Aorta (tissue), 5 donors: ENCODE measurements at regions not wholly inside any gene's neighbourhood (a gene's known extent, or its start where the extent isn't known, plus 50 kb on each side); places are given as distances from the start of the nearest gene placed in this dataset.
"Not testable (repeated sequence)": the region's sequence is repeated elsewhere in the genome, so short reads cannot be mapped to it uniquely, and the experiment has no call there.

Experiments
- ATAC-seq: fragments of 200-7000 bp; cut with Tn5 transposase; one replicate; pipeline ENCODE4 v1.9.1; 2022; ENCODE audit warnings: moderate library complexity; ENCODE audit not compliant: low FRiP score
- DNase-seq, 2 donors: peaks; one replicate each; pipeline ENCODE4 v3.0.0-alpha.2; 2020
- H3K27ac ChIP-seq, 2 donors: one replicate each; pipeline ENCODE4 v1.5.1; 2013; ENCODE audit warnings: low read length in 2 of 2, mild to moderate bottlenecking in 2 of 2, moderate library complexity in 2 of 2, control low read depth in 1 of 2, inconsistent platforms in 1 of 2, low read depth in 1 of 2
- H3K27me3 ChIP-seq, 2 donors: one replicate each; pipeline ENCODE4 v1.6.1; 2013; ENCODE audit warnings: control low read depth in 1 of 2, low read length in 1 of 2, mild to moderate bottlenecking in 1 of 2, moderate library complexity in 1 of 2; ENCODE audit not compliant: insufficient read depth in 2 of 2, control insufficient read depth in 1 of 2
- H3K36me3 ChIP-seq, 2 donors: one replicate each; pipeline ENCODE4 v1.6.1; 2013; ENCODE audit warnings: control low read depth in 1 of 2, low read length in 1 of 2, mild to moderate bottlenecking in 1 of 2; ENCODE audit not compliant: insufficient read depth in 2 of 2, control insufficient read depth in 1 of 2
- H3K4me1 ChIP-seq, 2 donors: one replicate each; pipeline ENCODE4 v1.6.1; 2013; ENCODE audit warnings: low read length in 2 of 2, control low read depth in 1 of 2, mild to moderate bottlenecking in 1 of 2, moderate library complexity in 1 of 2; ENCODE audit not compliant: insufficient read depth in 2 of 2, control insufficient read depth in 1 of 2
- H3K4me3 ChIP-seq, 2 donors: one replicate each; pipeline ENCODE4 v1.5.1; 2013; ENCODE audit warnings: low read length in 2 of 2, control low read depth in 1 of 2, mild to moderate bottlenecking in 1 of 2
- H3K9me3 ChIP-seq: one replicate; pipeline ENCODE4 v1.6.1; 2013; ENCODE audit warnings: mild to moderate bottlenecking, low read length; ENCODE audit not compliant: control insufficient read depth
- WGBS, 2 donors: extraction: QIAGEN DNeasy Blood & Tissue Kit; methylation state at CpG; one replicate each; pipeline ENCODE4 v1.1.7; 2013; 5-methylcytosine and 5-hydroxymethylcytosine counted together
- intact Hi-C, 2 donors: fragments of 100-400 bp; cut with DNase I; formaldehyde crosslinking; loops; one replicate each; pipeline versions ENCODE4 v1.14.2 to v1.15.0; 2022
- donor health status: healthy with polysubstance abuse.
- donor health status: Bipolar disorder and iron deficiency.
- donor health status: DM: no; HTN: no; CAD: no.
- donor health status: DM: no; HTN: no; CAD: no.
- donor health status: DM: yes; HTN: yes; CAD: no.

GRCh38 chr9:1539216-1539615 lies 475.9 kb upstream of the SMARCA2 start:
- H3K4me3 ChIP-seq = no peak overlapping the region
- ATAC-seq (no peak), DNase-seq (no peak)
- no peaks in the 10 kb centered on the region for H3K4me1 ChIP-seq
- H3K9me3 ChIP-seq = no peaks in the 10 kb centered on the region
- H3K27me3 ChIP-seq = peaks cover 0 to 2% of the 10 kb centered on the region in 2 donors
- WGBS, 2 donors = 65 to 79% methylated on average over 2 of the region's 2 CpGs
- H3K27ac ChIP-seq = no peak overlapping the region
- H3K36me3 ChIP-seq = no peaks in the 10 kb centered on the region
- intact Hi-C loops = no loop called here

- 50 to 61% methylated on average over 1 of the region's 1 CpG for WGBS, 2 donors
- H3K9me3 ChIP-seq = no peaks in the 10 kb centered on the region
- DNase-seq = no peak
These were observed 464.5 kb upstream of the SMARCA2 start for GRCh38 chr9:1550636-1551035.

DNA sequence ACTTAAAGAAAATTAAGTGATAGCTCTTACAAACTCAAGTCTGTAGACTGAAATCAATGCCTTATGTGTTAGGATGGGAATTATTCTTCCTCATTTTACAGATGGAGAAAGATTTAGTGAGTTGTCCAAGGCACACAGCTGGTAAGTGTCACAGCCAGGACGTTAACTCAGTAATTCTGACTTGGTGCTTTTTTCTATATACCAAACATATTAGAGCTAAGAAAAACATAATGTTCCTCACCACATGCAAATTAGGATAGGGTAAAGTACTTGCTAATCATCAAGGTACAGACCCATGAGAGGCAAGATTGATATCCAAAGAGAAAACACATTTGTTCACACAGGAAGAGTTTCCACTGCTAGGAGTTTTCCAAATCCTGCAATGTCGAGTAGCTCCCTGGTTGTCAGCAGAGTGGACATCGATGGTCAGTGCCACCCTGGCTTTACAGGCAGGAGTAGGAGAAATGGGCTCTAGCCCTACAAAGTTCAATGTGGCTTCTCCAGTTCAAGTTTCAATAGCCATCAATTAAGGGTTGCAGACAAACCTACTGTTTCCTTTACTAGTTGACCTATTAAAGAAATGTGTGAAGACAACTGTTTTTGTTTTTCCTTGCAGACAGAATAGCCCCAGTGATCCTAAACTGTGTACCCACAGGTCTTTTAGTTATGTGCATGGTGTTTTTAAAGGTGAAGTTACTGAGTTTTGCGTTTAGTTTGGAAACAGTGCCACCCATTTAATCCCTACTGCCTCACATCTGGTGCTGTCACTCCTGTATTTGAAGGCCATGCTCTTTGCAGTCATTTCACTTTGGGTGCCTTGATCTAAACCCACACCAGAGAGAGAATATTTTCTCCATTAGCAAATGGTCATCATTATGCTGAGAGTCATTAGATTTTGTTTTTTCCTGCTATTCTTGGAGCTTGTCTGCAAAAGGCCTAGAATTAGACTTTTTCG lies 460.8 kb upstream of the SMARCA2 start:
- Histone ChIP-seq H3K9me3 (no peaks in the 10 kb centered on the region), H3K36me3 (no peaks in the 10 kb centered on the region), H3K27ac (no peak overlapping the region), H3K4me3 (no peak overlapping the region), H3K27me3 (no peaks in the 10 kb centered on the region), H3K4me1 (no peaks in the 10 kb centered on the region)
- 16 to 32% methylated on average over 5 of the region's 5 CpGs for WGBS, 2 donors
- ATAC-seq (no peak), DNase-seq (no peak)
- intact Hi-C loops = no loop called here

More at GRCh38 chr9:1550636-1551035, 464.5 kb upstream of the SMARCA2 start:
- no peak overlapping the region for H3K27ac ChIP-seq
- H3K27me3 ChIP-seq = no peaks in the 10 kb centered on the region
- ATAC-seq = no peak
- no peak overlapping the region for H3K4me3 ChIP-seq
- H3K36me3 ChIP-seq = no peaks in the 10 kb centered on the region
- H3K4me1 ChIP-seq = no peaks in the 10 kb centered on the region
- intact Hi-C loops = no loop called here

DNA sequence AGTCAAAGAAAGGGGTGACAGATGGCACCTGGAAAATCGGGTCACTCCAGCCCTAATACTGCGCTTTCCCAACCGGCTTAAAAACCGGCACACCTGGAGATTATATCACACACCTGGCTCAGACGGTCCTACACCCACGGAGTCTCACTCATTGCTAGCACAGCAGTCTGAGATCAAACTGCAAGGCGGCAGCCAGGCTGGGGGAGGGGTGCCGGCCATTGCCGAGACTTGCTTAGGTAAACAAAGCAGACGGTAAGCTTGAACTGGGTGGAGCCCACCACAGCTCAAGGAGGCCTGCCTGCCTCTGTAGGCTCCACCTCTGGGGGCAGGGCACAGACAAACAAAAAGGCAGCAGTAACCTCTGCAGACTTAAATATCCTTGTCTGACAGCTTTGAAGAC lies 456.5 kb upstream of the SMARCA2 start:
- intact Hi-C loops, H3K27ac ChIP-seq, H3K36me3 ChIP-seq, DNase-seq, H3K4me1 ChIP-seq, H3K4me3 ChIP-seq, H3K27me3 ChIP-seq, H3K9me3 ChIP-seq, ATAC-seq: not testable (repeated sequence)
- WGBS, 2 donors = 92 to 93% methylated on average over 10 of the region's 10 CpGs

DNA sequence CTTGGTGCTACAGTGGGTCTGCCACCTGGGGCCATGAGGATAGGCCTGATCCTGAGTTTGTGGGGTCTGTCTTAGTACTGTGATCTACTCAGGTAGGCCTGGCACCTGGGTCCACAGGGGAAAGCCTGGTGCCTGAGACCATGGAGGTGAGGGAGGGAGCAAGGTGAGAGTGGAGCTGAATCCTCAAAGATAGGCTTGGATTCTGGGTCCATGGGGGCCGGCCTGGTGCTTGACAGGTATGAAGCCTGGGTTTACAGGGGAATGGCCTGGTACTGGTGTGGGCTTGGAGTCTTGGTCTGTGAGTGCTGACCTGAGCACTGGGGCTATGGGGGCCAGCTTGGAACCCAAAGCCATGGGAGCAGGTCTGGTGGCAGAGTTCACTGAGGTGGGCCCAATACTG lies 439.2 kb upstream of the SMARCA2 start:
- ATAC-seq = no peak
- 84 to 100% methylated on average over 1 of the region's 1 CpG for WGBS, 2 donors
- intact Hi-C loops = no loop called here
- Histone ChIP-seq H3K4me3 (no peak overlapping the region), H3K27me3 (no peaks in the 10 kb centered on the region), H3K4me1 (no peaks in the 10 kb centered on the region), H3K9me3 (no peaks in the 10 kb centered on the region), H3K36me3 (no peaks in the 10 kb centered on the region), H3K27ac (no peak overlapping the region)
- DNase-seq = peak in 1 of 2 donors; percentile 52

- H3K4me3 ChIP-seq = no peak overlapping the region
- no peaks in the 10 kb centered on the region for H3K9me3 ChIP-seq
- no peaks in the 10 kb centered on the region for H3K27me3 ChIP-seq
- no peak overlapping the region for H3K27ac ChIP-seq
- no peak for ATAC-seq
- intact Hi-C loops = no loop called here
- no peak for DNase-seq
- no peaks in the 10 kb centered on the region for H3K36me3 ChIP-seq
- no peaks in the 10 kb centered on the region for H3K4me1 ChIP-seq
These were observed 434.9 kb upstream of the SMARCA2 start for GRCh38 chr9:1580215-1580614.

DNA sequence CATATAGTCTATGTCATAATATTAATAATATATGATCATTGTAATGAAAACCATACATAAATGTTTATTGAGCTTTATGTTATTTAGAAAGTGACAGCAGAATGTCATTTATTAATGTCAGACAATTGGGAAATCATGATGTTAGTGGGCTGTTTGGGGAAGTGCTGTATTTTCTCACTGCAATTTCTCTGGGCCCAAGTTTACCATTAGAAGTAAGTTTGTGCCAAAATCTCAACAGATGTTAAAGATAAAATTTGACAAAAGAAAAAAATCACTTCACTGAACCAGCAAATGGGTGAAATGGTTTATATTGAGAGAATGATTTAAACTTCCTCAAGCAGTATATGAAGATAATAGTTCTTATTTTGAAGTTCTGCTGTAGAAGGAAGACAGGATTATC lies 433.2 kb upstream of the SMARCA2 start:
- no peaks in the 10 kb centered on the region for H3K4me1 ChIP-seq
- no peak for DNase-seq
- no peak for ATAC-seq
- H3K27ac ChIP-seq = no peak overlapping the region
- H3K36me3 ChIP-seq = no peaks in the 10 kb centered on the region
- H3K9me3 ChIP-seq = no peaks in the 10 kb centered on the region
- no peaks in the 10 kb centered on the region for H3K27me3 ChIP-seq
- no peak overlapping the region for H3K4me3 ChIP-seq
- intact Hi-C loops = no loop called here

DNA sequence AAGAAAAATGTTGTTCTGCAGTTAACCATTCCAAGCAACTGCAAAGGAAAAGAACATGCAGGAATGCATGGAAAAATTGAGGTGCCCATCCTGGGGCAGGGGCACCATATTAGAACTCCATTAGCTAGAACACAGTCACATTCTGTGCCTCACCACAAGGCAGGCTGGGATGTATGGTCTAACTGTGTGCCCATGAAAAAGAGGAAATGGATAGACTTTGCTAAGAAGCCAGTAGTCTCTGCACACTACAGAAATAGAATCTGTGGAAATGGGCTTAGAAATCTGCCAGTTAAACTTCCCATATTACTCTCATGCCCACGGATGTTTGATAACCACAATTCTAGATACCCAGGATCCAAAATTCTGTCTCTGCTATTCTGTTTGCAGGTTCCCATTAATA lies 423.8 kb upstream of the SMARCA2 start:
- Histone ChIP-seq H3K4me3 (no peak overlapping the region), H3K36me3 (no peaks in the 10 kb centered on the region), H3K4me1 (no peaks in the 10 kb centered on the region), H3K9me3 (peaks cover 2% of the 10 kb centered on the region), H3K27me3 (peaks cover 0 to 1% of the 10 kb centered on the region in 2 donors), H3K27ac (no peak overlapping the region)
- DNase-seq (no peak), ATAC-seq (no peak)
- 50 to 58% methylated on average over 1 of the region's 1 CpG for WGBS, 2 donors
- intact Hi-C loops = no loop called here

DNA sequence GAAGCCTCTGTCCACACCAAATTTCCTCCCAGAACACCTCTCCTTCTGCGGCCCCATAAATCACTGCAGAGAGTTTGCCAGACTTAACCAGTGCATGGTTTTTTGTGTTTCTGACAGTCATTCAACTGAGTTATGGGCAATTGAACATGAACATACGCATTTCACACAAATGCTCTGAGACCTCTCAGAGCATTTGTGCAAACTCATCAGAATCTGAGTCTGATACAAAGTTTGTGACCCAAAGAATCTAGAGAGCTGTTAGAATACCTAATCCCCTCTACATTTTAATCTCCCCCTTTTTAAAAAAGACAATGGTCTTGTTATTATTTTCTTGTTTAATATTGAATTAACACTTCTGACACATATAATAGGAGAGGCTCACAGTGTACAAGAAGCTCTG lies 416.9 kb upstream of the SMARCA2 start:
- Histone ChIP-seq H3K4me1 (no peaks in the 10 kb centered on the region), H3K9me3 (no peaks in the 10 kb centered on the region), H3K4me3 (no peak overlapping the region), H3K36me3 (no peaks in the 10 kb centered on the region), H3K27me3 (peaks cover 0 to 2% of the 10 kb centered on the region in 2 donors), H3K27ac (no peak overlapping the region)
- intact Hi-C loops = no loop called here
- 59 to 64% methylated on average over 2 of the region's 2 CpGs for WGBS, 2 donors
- ATAC-seq (no peak), DNase-seq (no peak)
